Occipital lobe (tissue), 1 donor: ENCODE measurements at regions not wholly inside any gene's neighbourhood (a gene's known extent, or its start where the extent isn't known, plus 50 kb on each side); places are given as distances from the start of the nearest gene placed in this dataset.
"Not testable (repeated sequence)": the region's sequence is repeated elsewhere in the genome, so short reads cannot be mapped to it uniquely, and the experiment has no call there.

Experiments used
- DNase-seq: peaks from one replicate; lab custom pipeline; 2025; lab: John Stamatoyannopoulos, UW

- DNase-seq = no peak
Measured at GRCh38 chr5:39760385-39761198, 335.8 kb upstream of the DAB2 start.

- DNase-seq = no peak
Measured at GRCh38 chr5:39759701-39760100, 334.9 kb upstream of the DAB2 start.

DNA sequence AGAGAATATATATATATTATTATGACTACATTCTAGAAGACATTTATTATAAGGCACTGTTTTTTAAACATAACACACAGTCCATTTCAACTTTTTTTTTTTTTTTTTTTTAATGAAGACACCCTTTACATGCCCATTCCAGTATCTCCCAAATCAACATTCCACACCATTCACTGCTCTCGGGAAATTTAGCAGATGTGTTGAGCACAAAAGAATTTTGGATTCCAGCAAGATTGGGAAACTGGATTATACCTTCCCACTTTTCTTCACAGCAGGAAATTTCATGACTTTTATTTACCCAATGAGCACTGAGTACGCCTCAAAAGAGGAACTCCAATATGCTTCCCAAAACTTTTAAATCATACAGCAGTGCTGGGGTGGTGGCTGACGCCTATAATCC lies 333.6 kb upstream of the DAB2 start:
- no peak for DNase-seq

GRCh38 chr5:39757131-39757530 lies 332.4 kb upstream of the DAB2 start:
- DNase-seq = no peak

DNA sequence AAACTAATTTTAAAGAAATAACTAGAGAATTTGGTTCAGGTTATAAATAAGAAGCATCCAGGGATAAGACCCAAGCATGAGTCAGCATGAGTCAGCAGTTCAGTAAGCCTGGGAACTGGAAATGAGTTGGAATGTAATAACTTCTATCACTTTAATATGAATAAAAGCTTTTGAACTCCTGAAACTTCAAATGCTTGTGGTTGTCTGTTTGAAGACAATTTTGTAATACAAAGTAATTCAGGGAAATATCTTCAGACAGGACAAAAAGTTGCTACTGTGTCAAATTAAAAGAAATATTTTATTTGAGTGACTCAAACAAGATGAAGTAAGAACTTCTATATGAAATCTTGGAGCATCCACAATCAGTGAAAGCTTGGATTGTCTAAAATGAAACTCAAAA lies 331.2 kb upstream of the DAB2 start:
- no peak for DNase-seq

- no peak for DNase-seq
Measured at GRCh38 chr5:39755452-39755851, 330.7 kb upstream of the DAB2 start.

- DNase-seq = not testable (repeated sequence)
Measured at GRCh38 chr5:39753747-39754146, 329.0 kb upstream of the DAB2 start.

GRCh38 chr5:39750661-39751060 lies 325.9 kb upstream of the DAB2 start:
- no peak for DNase-seq

DNA sequence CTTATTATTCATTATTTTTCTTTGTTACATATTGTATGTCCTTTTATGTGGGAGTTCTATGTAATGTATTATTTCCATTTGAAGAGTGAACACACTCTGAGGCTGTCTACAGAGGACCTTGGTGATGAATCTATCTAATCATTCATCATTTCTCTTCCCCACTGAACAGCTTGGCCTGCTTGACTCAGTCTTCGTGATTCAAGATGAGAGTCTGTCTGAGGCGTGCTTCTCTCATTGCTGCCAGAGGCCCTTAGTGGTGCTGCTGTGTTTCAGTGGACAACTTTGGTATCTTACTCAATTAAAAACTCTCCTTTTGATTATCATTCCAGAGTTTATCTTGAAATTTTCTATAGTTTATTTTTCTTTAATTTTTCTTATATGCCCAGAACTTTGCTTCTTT lies 318.1 kb upstream of the DAB2 start:
- no peak for DNase-seq

- DNase-seq = no peak
Measured at GRCh38 chr5:39740404-39740803, 315.6 kb upstream of the DAB2 start.

DNA sequence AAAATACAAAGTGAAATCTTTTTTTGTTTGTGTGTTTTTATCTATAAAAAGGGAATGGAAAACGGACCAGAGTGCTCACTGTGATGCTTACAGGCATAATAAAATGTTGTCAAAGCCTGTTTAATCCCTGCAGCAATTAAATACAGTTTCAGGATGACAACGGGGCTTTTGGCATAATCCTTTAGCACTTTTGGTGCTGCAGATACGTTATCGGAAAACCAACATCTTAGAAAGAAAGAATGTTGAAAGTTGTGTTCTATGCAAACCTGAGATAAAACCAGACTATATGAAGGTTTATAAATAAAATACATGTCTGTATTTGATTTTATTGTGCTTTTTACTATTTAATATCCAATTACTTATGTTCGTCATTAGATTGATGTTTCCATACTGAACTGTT lies 307.4 kb upstream of the DAB2 start:
- no peak for DNase-seq

DNA sequence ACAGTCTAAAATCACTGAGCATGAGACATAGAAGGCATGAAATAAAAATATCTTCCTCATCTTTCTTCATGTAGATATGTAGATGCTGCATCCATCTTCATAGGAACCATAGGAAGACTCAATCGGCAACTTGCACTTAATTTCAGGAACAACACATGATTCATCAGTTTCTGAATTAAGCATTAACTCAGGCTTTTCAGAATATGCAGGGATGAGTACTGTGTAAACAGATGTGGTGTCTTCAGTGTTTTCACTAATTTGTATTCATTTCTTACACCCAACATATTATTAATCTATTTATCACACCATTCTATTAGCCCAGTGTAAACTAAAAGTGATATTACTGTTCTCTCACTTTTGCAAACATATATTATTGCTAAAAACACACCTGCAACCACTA lies 305.9 kb upstream of the DAB2 start:
- DNase-seq = no peak

DNA sequence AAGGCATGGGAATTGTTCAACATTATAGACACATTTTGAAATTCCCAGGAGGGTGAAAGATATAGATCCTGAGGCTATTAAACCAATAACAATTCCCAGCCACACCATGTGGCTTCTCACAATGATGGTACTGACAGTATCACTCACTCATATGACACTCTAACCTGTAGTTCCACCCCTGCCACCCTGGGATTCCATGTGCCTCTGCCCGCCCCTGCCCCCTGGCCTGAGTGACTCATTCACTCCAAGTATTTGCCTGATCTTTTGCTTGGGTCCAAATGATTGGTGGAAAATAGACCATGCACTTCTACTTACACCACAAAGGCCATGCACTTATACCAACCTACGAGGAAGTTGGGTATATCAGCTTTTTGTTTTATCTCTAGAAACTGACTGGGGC lies 305.2 kb upstream of the DAB2 start:
- no peak for DNase-seq

- DNase-seq = no peak
Measured at GRCh38 chr5:39726467-39726866, 301.7 kb upstream of the DAB2 start.

- DNase-seq = no peak
Measured at GRCh38 chr5:39721394-39721793, 296.6 kb upstream of the DAB2 start.

- DNase-seq = no peak
Measured at GRCh38 chr5:39720136-39720535, 295.4 kb upstream of the DAB2 start.

DNA sequence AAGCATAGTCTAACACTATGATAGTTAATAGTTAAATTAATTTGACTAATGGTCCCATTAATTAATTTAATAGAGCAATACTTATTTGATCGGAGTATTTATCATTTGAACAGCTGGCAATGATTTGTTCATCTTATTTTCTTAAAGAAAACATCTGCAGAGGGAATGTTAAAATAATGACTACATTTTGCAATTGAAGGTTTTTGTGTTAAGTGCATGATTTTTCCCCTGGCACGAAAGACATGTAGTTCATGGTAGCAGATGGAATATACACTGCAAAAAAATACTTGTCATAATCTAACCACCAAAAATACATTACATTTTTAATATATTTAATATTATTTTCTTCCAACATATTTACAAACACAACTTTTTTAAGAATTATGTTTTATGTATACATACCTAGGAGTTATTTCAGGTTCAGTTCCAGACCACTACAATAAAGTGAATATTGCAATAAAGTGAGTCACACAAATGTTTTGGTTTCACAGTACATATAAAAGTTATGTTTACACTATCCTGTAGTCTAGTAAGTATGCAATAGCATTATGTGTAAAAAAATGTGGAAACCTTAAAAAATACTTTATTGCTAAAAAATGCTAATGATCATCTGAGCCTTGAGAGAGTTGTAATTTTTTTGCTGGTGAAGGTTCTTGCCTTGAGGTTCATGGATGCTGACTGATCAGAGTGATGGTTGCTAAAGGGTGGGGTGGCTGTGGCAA lies 292.6 kb upstream of the DAB2 start:
- no peak for DNase-seq

GRCh38 chr5:39716532-39717028 lies 291.8 kb upstream of the DAB2 start:
- DNase-seq = no peak

DNA sequence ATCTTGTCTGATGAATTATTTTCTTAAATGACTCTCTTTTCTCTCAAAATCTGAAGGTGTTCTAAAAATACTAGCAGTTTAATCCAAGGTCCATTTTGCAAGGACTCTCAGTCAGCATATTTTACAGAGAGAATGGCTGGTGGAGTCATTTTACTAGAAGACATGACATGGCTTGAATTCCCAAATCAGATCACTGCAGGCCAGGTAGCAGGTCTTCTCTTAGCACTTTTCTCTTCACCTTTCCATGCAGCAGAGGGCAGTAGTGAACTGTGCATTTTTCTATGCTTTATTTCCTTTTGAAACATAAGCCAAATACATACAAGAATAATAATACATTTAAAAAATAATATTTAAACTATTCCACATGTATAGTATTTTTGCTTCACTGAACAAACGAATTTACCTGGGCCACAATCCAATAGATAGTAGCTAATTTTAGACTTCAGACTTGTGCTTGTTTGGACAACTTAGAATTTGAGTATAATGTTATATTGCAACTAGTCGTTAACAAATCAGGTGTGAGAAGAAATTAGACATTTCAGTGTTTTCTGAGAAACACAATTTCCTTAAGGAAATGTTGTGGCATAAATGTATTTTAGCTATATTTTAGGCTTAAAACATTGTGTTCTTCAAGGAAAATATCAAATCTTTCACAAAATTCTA lies 289.4 kb upstream of the DAB2 start:
- peak; percentile 1 for DNase-seq

DNA sequence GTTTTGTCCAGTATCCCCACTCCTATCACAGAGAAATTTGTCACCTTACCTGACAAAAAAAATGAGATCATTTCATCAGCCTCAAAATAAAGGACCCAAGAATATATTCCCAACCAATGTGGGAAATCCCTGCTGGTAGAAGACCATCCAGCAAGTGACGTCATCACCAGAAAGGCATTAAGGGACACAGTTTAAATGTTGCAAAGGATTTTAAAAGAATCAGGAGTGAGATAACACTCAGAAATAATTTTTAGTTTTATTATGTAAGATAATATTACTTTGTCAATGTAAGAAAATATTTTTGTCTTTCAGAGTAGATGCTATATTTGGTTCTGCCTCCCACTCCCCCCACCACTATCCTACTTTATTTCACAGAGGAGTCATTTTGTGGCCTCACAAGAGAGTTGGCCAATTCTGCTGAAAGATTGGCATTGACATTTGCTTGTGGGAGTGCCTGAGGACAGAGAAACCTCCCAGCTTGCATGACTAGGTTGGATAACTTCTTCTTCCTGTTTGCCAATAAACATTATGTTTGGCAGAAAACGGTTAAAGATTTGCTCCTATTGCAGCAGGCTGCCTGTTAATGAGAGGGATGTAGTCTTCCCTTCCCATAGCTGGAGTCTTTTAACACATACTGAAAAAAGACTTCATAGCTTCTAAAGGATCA lies 288.6 kb upstream of the DAB2 start:
- DNase-seq = no peak

- no peak for DNase-seq
Measured at GRCh38 chr5:39712316-39713249, 287.8 kb upstream of the DAB2 start.
